Testis (tissue), 2 donors: ENCODE measurements at regions not wholly inside any gene's neighbourhood (a gene's known extent, or its start where the extent isn't known, plus 50 kb on each side); places are given as distances from the start of the nearest gene placed in this dataset.

Experiments used
- DNase-seq: peaks from one replicate; pipeline ENCODE4 v3.0.0-alpha.2; 2019
- H3K27ac ChIP-seq, 2 donors: fragments of 200-600 bp; sonication (generic); one replicate each; pipeline ENCODE4 v1.5.1; 2019
- H3K27me3 ChIP-seq: fragments of 200-600 bp; sonication (generic); one replicate; pipeline ENCODE4 v1.5.1; 2019
- H3K36me3 ChIP-seq: fragments of 200-600 bp; sonication (generic); one replicate; pipeline ENCODE4 v1.5.1; 2017; ENCODE audit warnings: low read depth; ENCODE audit errors: missing control alignments
- H3K4me1 ChIP-seq: fragments of 200-600 bp; sonication (generic); one replicate; pipeline ENCODE4 v1.5.1; 2019
- H3K4me3 ChIP-seq, 2 donors: fragments of 200-600 bp; sonication (generic); one replicate each; pipeline ENCODE4 v1.5.1; 2017 to 2019
- H3K9me3 ChIP-seq: fragments of 200-600 bp; sonication (generic); one replicate; pipeline ENCODE4 v1.5.1; 2017
- POLR2A ChIP-seq: fragments of 450-650 bp; IDR thresholded peaks from one replicate; pipeline ENCODE4 v1.6.1; 2017; ENCODE audit warnings: antibody characterized with exemption, mild to moderate bottlenecking, moderate library complexity
- WGBS, 2 donors: methylation state at CpG; one replicate each; pipeline ENCODE4 v1.1.5; 2018; 5-methylcytosine and 5-hydroxymethylcytosine counted together
- intact Hi-C: fragments of 100-400 bp; cut with DNase I; formaldehyde crosslinking; loops from one replicate; pipeline ENCODE4 v1.15.1; 2023; ENCODE audit warnings: low total_unique reads
- TF ChIP-seq, protein P1 (sequence below), 3 experiments: fragments of 450-650 bp in 2 of 3; fragments of 200-600 bp in 1 of 3; sonication (generic) in 1 of 3; IDR thresholded peaks; one replicate each; pipeline ENCODE4 v1.5.1; 2016 to 2019; ENCODE audit warnings: antibody characterized with exemption in 3 of 3, mild to moderate bottlenecking in 2 of 3, moderate library complexity in 1 of 3

DNA sequence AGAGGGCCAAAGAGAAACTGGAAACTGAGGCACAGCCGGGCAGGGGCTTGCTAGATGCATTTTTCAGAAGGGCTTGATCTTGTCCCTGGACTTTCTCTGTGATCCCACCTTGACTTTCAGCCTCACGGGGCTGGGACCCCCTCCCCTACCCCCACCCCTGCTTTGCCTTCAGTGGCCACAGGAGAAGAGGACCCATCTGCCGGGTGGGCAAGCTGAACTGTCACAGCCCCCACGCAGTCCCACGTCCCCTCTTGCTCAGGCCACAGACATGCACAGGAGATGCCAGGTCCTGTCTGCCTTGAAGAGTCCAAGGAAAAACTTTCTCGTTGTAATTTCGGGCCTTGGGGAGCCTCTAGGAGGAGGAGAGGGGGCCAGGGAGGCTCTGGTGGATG lies 158.9 kb downstream of the KIF26A start:
- intact Hi-C loops: no loop called here
- no peak overlapping the region for H3K27ac ChIP-seq
- H3K4me3 ChIP-seq: no peak overlapping the region
- H3K27me3 ChIP-seq: no peaks in the 10 kb centered on the region
- peaks cover 5% of the 10 kb centered on the region for H3K4me1 ChIP-seq
- H3K9me3 ChIP-seq: no peaks in the 10 kb centered on the region
- WGBS, 2 donors: 72 to 74% methylated on average over 3 to 7 of the region's 7 CpGs
- no peak for DNase-seq
- no peaks in the 10 kb centered on the region for H3K36me3 ChIP-seq
- no peak for TF ChIP-seq POLR2A
- TF ChIP-seq, protein P1, sequence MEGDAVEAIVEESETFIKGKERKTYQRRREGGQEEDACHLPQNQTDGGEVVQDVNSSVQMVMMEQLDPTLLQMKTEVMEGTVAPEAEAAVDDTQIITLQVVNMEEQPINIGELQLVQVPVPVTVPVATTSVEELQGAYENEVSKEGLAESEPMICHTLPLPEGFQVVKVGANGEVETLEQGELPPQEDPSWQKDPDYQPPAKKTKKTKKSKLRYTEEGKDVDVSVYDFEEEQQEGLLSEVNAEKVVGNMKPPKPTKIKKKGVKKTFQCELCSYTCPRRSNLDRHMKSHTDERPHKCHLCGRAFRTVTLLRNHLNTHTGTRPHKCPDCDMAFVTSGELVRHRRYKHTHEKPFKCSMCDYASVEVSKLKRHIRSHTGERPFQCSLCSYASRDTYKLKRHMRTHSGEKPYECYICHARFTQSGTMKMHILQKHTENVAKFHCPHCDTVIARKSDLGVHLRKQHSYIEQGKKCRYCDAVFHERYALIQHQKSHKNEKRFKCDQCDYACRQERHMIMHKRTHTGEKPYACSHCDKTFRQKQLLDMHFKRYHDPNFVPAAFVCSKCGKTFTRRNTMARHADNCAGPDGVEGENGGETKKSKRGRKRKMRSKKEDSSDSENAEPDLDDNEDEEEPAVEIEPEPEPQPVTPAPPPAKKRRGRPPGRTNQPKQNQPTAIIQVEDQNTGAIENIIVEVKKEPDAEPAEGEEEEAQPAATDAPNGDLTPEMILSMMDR (IDR thresholded peaks at IDR 0.05): no peak

DNA sequence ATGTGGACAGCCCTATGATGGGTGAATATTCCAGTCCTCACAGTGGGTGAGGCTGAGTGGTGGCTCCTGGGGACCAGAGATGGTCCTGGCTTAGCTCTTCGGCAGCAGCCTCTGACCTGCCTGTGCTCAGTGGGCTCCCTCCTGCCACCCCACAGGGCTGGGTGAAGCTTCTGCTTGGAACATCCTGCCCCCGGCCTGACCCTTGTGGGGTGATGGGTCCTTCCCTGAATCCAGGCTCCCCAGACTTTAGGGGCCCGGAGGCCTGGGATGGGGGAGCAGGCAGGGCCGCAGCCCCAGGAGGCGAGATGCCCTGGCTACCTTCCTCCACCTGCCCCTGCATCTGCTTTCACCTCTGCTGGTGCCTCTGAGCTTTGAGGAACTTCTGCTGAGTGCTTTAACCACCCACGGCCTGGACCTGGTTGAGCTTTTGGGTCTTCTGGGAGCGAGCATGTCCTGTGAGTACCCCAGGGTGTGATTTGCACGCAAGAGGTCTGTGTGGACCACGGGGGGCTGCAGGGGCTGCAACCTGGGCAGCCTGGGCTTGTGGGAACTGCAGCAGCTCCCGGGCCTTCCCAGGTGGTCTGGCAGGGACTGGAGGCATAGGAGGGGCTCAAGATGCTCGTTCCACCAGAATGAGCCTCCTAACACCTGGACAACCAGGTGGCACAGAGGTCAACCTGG lies 159.5 kb downstream of the KIF26A start:
- Histone ChIP-seq H3K36me3 (no peaks in the 10 kb centered on the region), H3K9me3 (no peaks in the 10 kb centered on the region), H3K4me1 (peaks cover 5% of the 10 kb centered on the region), H3K27ac (no peak overlapping the region), H3K4me3 (no peak overlapping the region), H3K27me3 (no peaks in the 10 kb centered on the region)
- WGBS, 2 donors: 88 to 98% methylated on average over 8 to 11 of the region's 11 CpGs
- TF ChIP-seq, protein P1 (IDR thresholded peaks at IDR 0.05): no peak
- no peak for TF ChIP-seq POLR2A
- no peak for DNase-seq
- intact Hi-C loops: no loop called here

GRCh38 chr14:104298458-104298857 lies 160.1 kb downstream of the KIF26A start:
- no peaks in the 10 kb centered on the region for H3K27me3 ChIP-seq
- DNase-seq: no peak
- no peak overlapping the region for H3K27ac ChIP-seq
- H3K4me3 ChIP-seq: no peak overlapping the region
- H3K9me3 ChIP-seq: no peaks in the 10 kb centered on the region
- H3K36me3 ChIP-seq: no peaks in the 10 kb centered on the region
- H3K4me1 ChIP-seq: peaks cover 5% of the 10 kb centered on the region
- intact Hi-C loops: no loop called here
- WGBS, 2 donors: 95 to 97% methylated on average over 3 of the region's 3 CpGs
- TF ChIP-seq, protein P1 (IDR thresholded peaks at IDR 0.05): no peak
- TF ChIP-seq POLR2A: no peak

GRCh38 chr14:104299993-104300761 lies 161.8 kb downstream of the KIF26A start:
- no peak overlapping the region for H3K27ac ChIP-seq

More at GRCh38 chr14:104299993-104300761, 161.8 kb downstream of the KIF26A start:
- no peak for TF ChIP-seq POLR2A
- TF ChIP-seq, protein P1 (IDR thresholded peaks at IDR 0.05): no peak
- no peak overlapping the region for H3K4me3 ChIP-seq
- 74 to 76% methylated on average over 15 to 28 of the region's 28 CpGs for WGBS, 2 donors
- DNase-seq: no peak
- intact Hi-C loops: no loop called here
- peaks cover 5% of the 10 kb centered on the region for H3K4me1 ChIP-seq
- no peaks in the 10 kb centered on the region for H3K9me3 ChIP-seq
- no peaks in the 10 kb centered on the region for H3K36me3 ChIP-seq
- no peaks in the 10 kb centered on the region for H3K27me3 ChIP-seq
